Liver (tissue), 3 donors: ENCODE measurements at regions not wholly inside any gene's neighbourhood (a gene's known extent, or its start where the extent isn't known, plus 50 kb on each side); places are given as distances from the start of the nearest gene placed in this dataset.

Source experiments
- EGR1 ChIP-seq, 2 donors: IDR thresholded peaks; 2 replicates each; pipeline ENCODE4 v1.6.1; 2016 to 2018; ENCODE audit warnings: antibody characterized with exemption in 2 of 2, low read depth in 2 of 2
- FOXA2 ChIP-seq: IDR thresholded peaks from 2 replicates; pipeline ENCODE4 v1.6.1; 2016; ENCODE audit warnings: antibody characterized with exemption
- GABPA ChIP-seq, 2 donors: IDR thresholded peaks in 1 of 2; conservative IDR thresholded peaks in 1 of 2; 2 replicates each; pipeline ENCODE4 v1.6.1; 2016; ENCODE audit warnings: antibody characterized with exemption in 2 of 2, mild to moderate bottlenecking in 1 of 2, moderate library complexity in 1 of 2
- JUND ChIP-seq, 2 donors: IDR thresholded peaks; 2 replicates each; pipeline ENCODE4 v1.6.1; 2016; ENCODE audit warnings: antibody characterized with exemption in 2 of 2
- RAD21 ChIP-seq, 2 donors: IDR thresholded peaks; 2 replicates each; pipeline ENCODE4 v1.6.1; 2016; ENCODE audit warnings: antibody characterized with exemption in 2 of 2, mild to moderate bottlenecking in 2 of 2
- RXRA ChIP-seq, 2 donors: IDR thresholded peaks; 2 replicates each; pipeline ENCODE4 v1.6.1; 2017 to 2018; ENCODE audit warnings: antibody characterized with exemption in 2 of 2, mild to moderate bottlenecking in 1 of 2
- SP1 ChIP-seq: IDR thresholded peaks from 2 replicates; pipeline ENCODE4 v1.6.1; 2018; ENCODE audit warnings: antibody characterized with exemption, mild to moderate bottlenecking
- TAF1 ChIP-seq: conservative IDR thresholded peaks from 2 replicates; pipeline ENCODE4 v1.6.1; 2016; ENCODE audit warnings: antibody characterized with exemption, mild to moderate bottlenecking
- YY1 ChIP-seq: IDR thresholded peaks from 2 replicates; pipeline ENCODE4 v1.6.1; 2016; ENCODE audit warnings: antibody characterized with exemption, mild to moderate bottlenecking
- TF ChIP-seq, protein P1 (sequence below): fragments of 150-350 bp; IDR thresholded peaks from 2 replicates; pipeline ENCODE4 v1.5.1; 2017; ENCODE audit warnings: improper control_type of control experiment, low read depth, low read length; ENCODE audit not compliant: missing input control
- TF ChIP-seq, protein P2 (sequence below): IDR thresholded peaks from 2 replicates; pipeline ENCODE4 v1.6.1; 2016; ENCODE audit warnings: antibody characterized with exemption, mild to moderate bottlenecking
- TF ChIP-seq, protein P3 (sequence below): IDR thresholded peaks from 2 replicates; pipeline ENCODE4 v1.6.1; 2016; ENCODE audit warnings: antibody characterized with exemption
- TF ChIP-seq, protein P4 (sequence below): IDR thresholded peaks from 2 replicates; pipeline ENCODE4 v1.6.1; 2016; ENCODE audit warnings: antibody characterized with exemption
- TF ChIP-seq, protein P5 (sequence below): IDR thresholded peaks from 2 replicates; pipeline ENCODE4 v1.6.1; 2016; ENCODE audit warnings: antibody characterized with exemption
- donor health status: healthy.
- donor health status: healthy.

DNA sequence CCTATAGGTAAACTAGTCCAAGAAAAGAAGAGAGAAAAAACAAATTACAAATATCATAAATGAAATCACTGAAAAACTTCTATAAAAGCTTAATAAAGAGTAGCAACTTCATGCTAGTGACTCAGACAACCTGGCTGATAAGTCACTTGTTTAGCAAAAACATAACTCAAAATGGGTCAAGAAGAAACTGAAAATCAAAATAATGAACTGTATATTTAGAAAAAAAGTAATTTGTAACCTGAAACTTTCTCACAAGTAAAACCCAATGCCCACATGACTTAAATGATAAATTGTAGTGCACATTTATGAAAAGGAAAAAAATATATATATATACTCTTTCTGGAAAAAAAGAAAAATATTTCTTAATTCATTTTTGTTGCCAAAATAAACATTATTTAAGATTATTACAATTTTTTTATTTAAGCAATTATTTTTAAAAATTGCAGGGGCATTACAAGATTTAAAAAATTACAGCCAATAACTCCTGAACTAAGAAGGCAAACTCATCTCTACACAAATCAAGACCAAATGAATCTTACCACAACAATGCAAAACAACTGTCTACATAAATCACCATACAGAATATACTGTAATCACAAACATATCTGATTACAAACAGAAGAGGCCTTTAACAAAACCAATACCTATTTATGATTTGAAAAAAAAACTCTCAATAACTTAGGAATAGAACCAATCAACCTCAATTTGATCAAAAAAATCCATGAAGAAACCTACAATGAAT, 406.3 kb downstream of the CDH7 start:
- TF ChIP-seq, protein P1, sequence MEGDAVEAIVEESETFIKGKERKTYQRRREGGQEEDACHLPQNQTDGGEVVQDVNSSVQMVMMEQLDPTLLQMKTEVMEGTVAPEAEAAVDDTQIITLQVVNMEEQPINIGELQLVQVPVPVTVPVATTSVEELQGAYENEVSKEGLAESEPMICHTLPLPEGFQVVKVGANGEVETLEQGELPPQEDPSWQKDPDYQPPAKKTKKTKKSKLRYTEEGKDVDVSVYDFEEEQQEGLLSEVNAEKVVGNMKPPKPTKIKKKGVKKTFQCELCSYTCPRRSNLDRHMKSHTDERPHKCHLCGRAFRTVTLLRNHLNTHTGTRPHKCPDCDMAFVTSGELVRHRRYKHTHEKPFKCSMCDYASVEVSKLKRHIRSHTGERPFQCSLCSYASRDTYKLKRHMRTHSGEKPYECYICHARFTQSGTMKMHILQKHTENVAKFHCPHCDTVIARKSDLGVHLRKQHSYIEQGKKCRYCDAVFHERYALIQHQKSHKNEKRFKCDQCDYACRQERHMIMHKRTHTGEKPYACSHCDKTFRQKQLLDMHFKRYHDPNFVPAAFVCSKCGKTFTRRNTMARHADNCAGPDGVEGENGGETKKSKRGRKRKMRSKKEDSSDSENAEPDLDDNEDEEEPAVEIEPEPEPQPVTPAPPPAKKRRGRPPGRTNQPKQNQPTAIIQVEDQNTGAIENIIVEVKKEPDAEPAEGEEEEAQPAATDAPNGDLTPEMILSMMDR, result no peak
- TF ChIP-seq EGR1 (IDR thresholded peaks at IDR 0.05; ENCODE audit: low read depth in 2 of 2) (no peak), TAF1 (no peak), JUND (IDR thresholded peaks at IDR 0.05) (no peak), FOXA2 (no peak), YY1 (no peak), SP1 (no peak), RAD21 (IDR thresholded peaks at IDR 0.05) (no peak), RXRA (IDR thresholded peaks at IDR 0.05) (no peak), GABPA (IDR thresholded peaks at IDR 0.05 in 1 of 2, conservative IDR thresholded peaks at IDR 0.05 in 1 of 2) (no peak)
- TF ChIP-seq, protein P2, sequence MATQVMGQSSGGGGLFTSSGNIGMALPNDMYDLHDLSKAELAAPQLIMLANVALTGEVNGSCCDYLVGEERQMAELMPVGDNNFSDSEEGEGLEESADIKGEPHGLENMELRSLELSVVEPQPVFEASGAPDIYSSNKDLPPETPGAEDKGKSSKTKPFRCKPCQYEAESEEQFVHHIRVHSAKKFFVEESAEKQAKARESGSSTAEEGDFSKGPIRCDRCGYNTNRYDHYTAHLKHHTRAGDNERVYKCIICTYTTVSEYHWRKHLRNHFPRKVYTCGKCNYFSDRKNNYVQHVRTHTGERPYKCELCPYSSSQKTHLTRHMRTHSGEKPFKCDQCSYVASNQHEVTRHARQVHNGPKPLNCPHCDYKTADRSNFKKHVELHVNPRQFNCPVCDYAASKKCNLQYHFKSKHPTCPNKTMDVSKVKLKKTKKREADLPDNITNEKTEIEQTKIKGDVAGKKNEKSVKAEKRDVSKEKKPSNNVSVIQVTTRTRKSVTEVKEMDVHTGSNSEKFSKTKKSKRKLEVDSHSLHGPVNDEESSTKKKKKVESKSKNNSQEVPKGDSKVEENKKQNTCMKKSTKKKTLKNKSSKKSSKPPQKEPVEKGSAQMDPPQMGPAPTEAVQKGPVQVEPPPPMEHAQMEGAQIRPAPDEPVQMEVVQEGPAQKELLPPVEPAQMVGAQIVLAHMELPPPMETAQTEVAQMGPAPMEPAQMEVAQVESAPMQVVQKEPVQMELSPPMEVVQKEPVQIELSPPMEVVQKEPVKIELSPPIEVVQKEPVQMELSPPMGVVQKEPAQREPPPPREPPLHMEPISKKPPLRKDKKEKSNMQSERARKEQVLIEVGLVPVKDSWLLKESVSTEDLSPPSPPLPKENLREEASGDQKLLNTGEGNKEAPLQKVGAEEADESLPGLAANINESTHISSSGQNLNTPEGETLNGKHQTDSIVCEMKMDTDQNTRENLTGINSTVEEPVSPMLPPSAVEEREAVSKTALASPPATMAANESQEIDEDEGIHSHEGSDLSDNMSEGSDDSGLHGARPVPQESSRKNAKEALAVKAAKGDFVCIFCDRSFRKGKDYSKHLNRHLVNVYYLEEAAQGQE, result no peak
- TF ChIP-seq, protein P3, sequence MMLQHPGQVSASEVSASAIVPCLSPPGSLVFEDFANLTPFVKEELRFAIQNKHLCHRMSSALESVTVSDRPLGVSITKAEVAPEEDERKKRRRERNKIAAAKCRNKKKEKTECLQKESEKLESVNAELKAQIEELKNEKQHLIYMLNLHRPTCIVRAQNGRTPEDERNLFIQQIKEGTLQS, result no peak
- TF ChIP-seq, protein P4, sequence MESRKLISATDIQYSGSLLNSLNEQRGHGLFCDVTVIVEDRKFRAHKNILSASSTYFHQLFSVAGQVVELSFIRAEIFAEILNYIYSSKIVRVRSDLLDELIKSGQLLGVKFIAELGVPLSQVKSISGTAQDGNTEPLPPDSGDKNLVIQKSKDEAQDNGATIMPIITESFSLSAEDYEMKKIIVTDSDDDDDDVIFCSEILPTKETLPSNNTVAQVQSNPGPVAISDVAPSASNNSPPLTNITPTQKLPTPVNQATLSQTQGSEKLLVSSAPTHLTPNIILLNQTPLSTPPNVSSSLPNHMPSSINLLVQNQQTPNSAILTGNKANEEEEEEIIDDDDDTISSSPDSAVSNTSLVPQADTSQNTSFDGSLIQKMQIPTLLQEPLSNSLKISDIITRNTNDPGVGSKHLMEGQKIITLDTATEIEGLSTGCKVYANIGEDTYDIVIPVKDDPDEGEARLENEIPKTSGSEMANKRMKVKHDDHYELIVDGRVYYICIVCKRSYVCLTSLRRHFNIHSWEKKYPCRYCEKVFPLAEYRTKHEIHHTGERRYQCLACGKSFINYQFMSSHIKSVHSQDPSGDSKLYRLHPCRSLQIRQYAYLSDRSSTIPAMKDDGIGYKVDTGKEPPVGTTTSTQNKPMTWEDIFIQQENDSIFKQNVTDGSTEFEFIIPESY, result no peak
- TF ChIP-seq, protein P5, sequence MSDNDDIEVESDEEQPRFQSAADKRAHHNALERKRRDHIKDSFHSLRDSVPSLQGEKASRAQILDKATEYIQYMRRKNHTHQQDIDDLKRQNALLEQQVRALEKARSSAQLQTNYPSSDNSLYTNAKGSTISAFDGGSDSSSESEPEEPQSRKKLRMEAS, result no peak
